Gastroesophageal sphincter (tissue), 4 donors: ENCODE measurements at regions not wholly inside any gene's neighbourhood (a gene's known extent, or its start where the extent isn't known, plus 50 kb on each side); places are given as distances from the start of the nearest gene placed in this dataset.

ENCODE experiments used
- ATAC-seq: fragments of 150-250 bp; one replicate; pipeline ENCODE4 v1.9.1; 2016; ENCODE audit warnings: mild to moderate bottlenecking, moderate library complexity
- H3K27ac ChIP-seq, 4 donors: fragments of 200-600 bp; sonication (generic) in 3 of 4; 1 replicate in 3 of 4; 2 replicates in 1 of 4; pipeline ENCODE4 v1.5.1; 2016 to 2019
- H3K27me3 ChIP-seq: fragments of 200-600 bp; sonication (generic); one replicate; pipeline ENCODE4 v1.5.1; 2019
- H3K36me3 ChIP-seq, 2 donors: fragments of 200-600 bp; sonication (generic); one replicate each; pipeline ENCODE4 v1.5.1; 2019; ENCODE audit warnings: control low read depth in 1 of 2
- H3K4me1 ChIP-seq, 3 donors: fragments of 200-600 bp; sonication (generic); 1 replicate in 2 of 3; 2 replicates in 1 of 3; pipeline ENCODE4 v1.5.1; 2016 to 2019; ENCODE audit warnings: control low read depth in 2 of 3
- H3K4me3 ChIP-seq, 2 donors: fragments of 200-600 bp; sonication (generic); one replicate each; pipeline ENCODE4 v1.5.1; 2019; ENCODE audit warnings: mild to moderate bottlenecking in 1 of 2, moderate library complexity in 1 of 2
- H3K9me3 ChIP-seq, 3 donors: fragments of 200-600 bp; sonication (generic); one replicate each; pipeline ENCODE4 v1.5.1; 2017 to 2019; ENCODE audit warnings: control low read depth in 2 of 3
- EP300 ChIP-seq: sonication (generic); formaldehyde crosslinking; IDR thresholded peaks from one replicate; pipeline ENCODE4 v1.6.1; 2017; ENCODE audit warnings: antibody characterized with exemption, mild to moderate bottlenecking
- POLR2A ChIP-seq, 2 donors: fragments of 450-650 bp; IDR thresholded peaks; one replicate each; pipeline ENCODE4 v1.6.1; 2017; ENCODE audit warnings: antibody characterized with exemption in 2 of 2, mild to moderate bottlenecking in 2 of 2, moderate library complexity in 1 of 2
- POLR2AphosphoS5 ChIP-seq: sonication (generic); formaldehyde crosslinking; IDR thresholded peaks from one replicate; pipeline ENCODE4 v1.6.1; 2017; ENCODE audit warnings: antibody characterized with exemption
- WGBS, 2 donors: methylation state at CpG; one replicate each; pipeline ENCODE4 v1.1.5; 2018; ENCODE audit warnings: low coverage in 1 of 2; 5-methylcytosine and 5-hydroxymethylcytosine counted together
- TF ChIP-seq, protein P1 (sequence below), 4 experiments: fragments of 200-600 bp in 2 of 4; fragments of 450-650 bp in 2 of 4; sonication (generic) in 1 of 4; IDR thresholded peaks; one replicate each; pipeline ENCODE4 v1.5.1; 2017 to 2019; ENCODE audit warnings: antibody characterized with exemption in 4 of 4, mild to moderate bottlenecking in 2 of 4, moderate library complexity in 2 of 4

DNA sequence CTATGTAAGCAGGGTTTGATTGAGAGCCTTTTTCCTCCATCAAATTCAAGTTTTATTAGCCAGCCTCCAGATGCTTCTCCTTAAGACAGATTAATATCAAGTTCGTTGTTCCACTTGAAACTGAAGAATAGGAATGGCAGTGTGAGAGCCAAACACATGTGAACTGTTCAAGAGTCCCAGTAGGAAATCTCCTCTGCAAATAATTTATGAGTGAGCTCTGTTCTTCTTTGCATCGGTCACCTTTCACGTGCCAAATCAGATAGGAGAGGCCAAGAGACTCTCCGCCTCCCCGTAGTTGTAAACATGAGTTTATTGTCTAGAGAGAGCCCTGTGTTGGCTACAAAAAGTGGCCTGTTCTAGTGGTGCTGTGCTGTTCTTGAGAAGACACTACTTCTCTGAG, 372.1 kb upstream of the NR2F2 start:
- ATAC-seq, result no peak
- H3K4me1 ChIP-seq, result no peaks in the 10 kb centered on the region

DNA sequence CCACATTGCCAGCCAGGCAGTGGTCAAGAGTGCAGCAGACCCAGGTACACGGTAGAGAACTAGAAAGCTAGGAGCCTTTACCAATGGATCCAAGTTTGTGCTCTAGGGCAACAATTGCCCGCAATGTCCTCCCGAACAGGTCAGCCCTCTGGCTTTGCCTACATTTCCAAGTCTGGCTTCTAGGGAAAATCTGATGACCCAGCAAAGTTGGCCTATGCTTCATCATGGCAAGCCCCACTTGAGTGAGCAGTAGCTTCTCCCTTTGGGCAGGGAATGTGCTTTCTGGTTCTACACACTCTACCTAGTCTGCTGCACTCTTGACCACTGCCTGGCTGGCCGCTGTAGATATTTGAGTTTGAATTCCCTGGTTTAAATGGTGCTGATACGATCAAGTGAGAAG, 361.6 kb upstream of the NR2F2 start:
- no peak for ATAC-seq
- no peaks in the 10 kb centered on the region for H3K36me3 ChIP-seq
- no peak overlapping the region for H3K4me3 ChIP-seq
- H3K27ac ChIP-seq, result no peak overlapping the region
- no peaks in the 10 kb centered on the region for H3K4me1 ChIP-seq
- TF ChIP-seq POLR2AphosphoS5 (no peak), POLR2A (IDR thresholded peaks at IDR 0.05) (no peak), EP300 (no peak)
- TF ChIP-seq, protein P1, sequence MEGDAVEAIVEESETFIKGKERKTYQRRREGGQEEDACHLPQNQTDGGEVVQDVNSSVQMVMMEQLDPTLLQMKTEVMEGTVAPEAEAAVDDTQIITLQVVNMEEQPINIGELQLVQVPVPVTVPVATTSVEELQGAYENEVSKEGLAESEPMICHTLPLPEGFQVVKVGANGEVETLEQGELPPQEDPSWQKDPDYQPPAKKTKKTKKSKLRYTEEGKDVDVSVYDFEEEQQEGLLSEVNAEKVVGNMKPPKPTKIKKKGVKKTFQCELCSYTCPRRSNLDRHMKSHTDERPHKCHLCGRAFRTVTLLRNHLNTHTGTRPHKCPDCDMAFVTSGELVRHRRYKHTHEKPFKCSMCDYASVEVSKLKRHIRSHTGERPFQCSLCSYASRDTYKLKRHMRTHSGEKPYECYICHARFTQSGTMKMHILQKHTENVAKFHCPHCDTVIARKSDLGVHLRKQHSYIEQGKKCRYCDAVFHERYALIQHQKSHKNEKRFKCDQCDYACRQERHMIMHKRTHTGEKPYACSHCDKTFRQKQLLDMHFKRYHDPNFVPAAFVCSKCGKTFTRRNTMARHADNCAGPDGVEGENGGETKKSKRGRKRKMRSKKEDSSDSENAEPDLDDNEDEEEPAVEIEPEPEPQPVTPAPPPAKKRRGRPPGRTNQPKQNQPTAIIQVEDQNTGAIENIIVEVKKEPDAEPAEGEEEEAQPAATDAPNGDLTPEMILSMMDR (IDR thresholded peaks at IDR 0.05), result no peak
- H3K27me3 ChIP-seq, result no peaks in the 10 kb centered on the region
- H3K9me3 ChIP-seq, result no peaks in the 10 kb centered on the region
- WGBS, 2 donors, result 95 to 96% methylated on average over 4 to 5 of the region's 5 CpGs

More for the DNA sequence above, 372.1 kb upstream of the NR2F2 start:
- Histone ChIP-seq H3K36me3 (no peaks in the 10 kb centered on the region), H3K9me3 (peaks cover 0 to 20% (median 0%) of the 10 kb centered on the region in 3 donors), H3K4me3 (no peak overlapping the region), H3K27ac (no peak overlapping the region), H3K27me3 (no peaks in the 10 kb centered on the region)
- WGBS, 2 donors, result 60 to 67% methylated on average over 1 to 3 of the region's 5 CpGs
- TF ChIP-seq POLR2AphosphoS5 (no peak), EP300 (no peak), POLR2A (IDR thresholded peaks at IDR 0.05) (no peak)
- TF ChIP-seq, protein P1 (IDR thresholded peaks at IDR 0.05), result no peak

DNA sequence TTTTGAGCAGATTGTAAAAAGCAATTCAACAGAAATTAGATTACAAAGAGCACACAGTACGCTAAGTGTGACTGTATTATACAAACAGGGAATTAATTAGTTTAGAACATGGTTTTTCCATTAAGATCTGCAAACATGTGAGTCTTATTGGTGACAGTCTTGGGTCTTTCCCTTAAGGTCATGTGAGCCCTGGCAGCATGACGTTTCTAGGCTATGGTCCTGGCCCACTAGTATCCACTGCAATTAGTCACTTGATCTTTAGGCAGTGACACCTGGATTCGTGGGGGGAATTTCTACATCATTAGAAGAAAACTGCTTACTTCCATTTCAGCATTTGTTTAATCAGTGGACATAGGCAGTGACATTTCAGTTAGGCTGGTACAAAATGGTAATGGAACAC, 360.2 kb upstream of the NR2F2 start:
- 81 to 92% methylated on average over 3 of the region's 3 CpGs for WGBS, 2 donors
- H3K27me3 ChIP-seq, result no peaks in the 10 kb centered on the region
- no peaks in the 10 kb centered on the region for H3K36me3 ChIP-seq
- H3K9me3 ChIP-seq, result peaks cover 0 to 4% (median 0%) of the 10 kb centered on the region in 3 donors
- H3K4me1 ChIP-seq, result no peaks in the 10 kb centered on the region
- no peak for ATAC-seq
- no peak overlapping the region for H3K4me3 ChIP-seq
- no peak overlapping the region for H3K27ac ChIP-seq
- no peak for TF ChIP-seq POLR2AphosphoS5

DNA sequence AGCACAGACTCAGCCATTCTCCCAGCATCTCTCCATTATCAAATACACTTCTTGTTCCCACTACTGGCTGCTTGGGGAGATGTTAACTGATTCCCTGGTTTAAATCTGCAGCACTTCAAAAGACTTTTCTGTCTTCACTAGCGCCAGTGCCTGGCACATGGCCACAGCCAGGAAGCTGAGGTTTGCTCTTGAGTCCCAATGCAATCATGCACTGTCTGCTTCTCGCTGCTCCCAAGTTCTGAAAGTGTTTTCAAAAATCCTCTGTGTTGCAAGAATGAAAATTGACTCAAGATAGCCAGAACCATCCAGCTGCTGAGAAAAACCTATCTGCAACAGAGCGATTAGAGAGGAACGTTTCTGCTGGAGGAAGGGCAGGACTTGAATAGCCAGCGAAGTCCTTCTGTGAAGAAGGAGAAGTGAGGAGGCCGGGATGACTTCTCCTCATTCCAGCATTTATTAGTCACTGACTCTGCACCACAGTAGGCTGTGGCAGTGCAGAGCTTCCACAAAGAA, 358.4 kb upstream of the NR2F2 start:
- no peaks in the 10 kb centered on the region for H3K4me1 ChIP-seq
- H3K27ac ChIP-seq, result no peak overlapping the region
- no peaks in the 10 kb centered on the region for H3K36me3 ChIP-seq
- H3K9me3 ChIP-seq, result peaks cover 0 to 5% (median 0%) of the 10 kb centered on the region in 3 donors
- no peak for TF ChIP-seq EP300
- no peaks in the 10 kb centered on the region for H3K27me3 ChIP-seq
- 19% methylated on average over 5 of the region's 6 CpGs; no CpG with 5 or more reads in 1 of the 2 donors for WGBS, 2 donors
- H3K4me3 ChIP-seq, result no peak overlapping the region
- ATAC-seq, result peak; percentile 31

DNA sequence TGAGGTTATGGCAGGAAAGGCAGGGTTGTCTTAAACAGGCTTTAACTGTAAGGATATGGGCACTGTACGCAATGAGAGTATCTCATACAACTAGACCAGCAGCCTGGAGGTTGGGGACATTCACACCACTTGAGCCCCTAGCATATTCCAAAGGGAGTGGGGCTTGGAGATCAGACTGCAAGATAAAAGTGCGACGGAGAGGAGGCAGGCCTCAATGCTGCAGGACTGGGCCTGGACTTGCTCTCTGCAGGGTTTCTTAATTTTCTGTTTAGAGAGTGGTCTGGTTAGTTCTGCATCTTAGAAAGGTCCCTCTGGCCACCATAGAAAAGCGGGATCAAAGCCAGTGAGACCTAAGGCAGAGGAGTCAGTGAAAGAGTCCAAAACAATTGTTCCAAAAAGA, 357.7 kb upstream of the NR2F2 start:
- Histone ChIP-seq H3K9me3 (peaks cover 0 to 5% (median 0%) of the 10 kb centered on the region in 3 donors), H3K4me1 (no peaks in the 10 kb centered on the region), H3K27ac (no peak overlapping the region), H3K4me3 (no peak overlapping the region), H3K36me3 (no peaks in the 10 kb centered on the region), H3K27me3 (no peaks in the 10 kb centered on the region)
- no peak for ATAC-seq
- TF ChIP-seq POLR2AphosphoS5 (no peak), POLR2A (IDR thresholded peaks at IDR 0.05) (no peak), EP300 (no peak)
- TF ChIP-seq, protein P1 (IDR thresholded peaks at IDR 0.05), result no peak
- 90% methylated on average over 2 of the region's 4 CpGs; no CpG with 5 or more reads in 1 of the 2 donors for WGBS, 2 donors

DNA sequence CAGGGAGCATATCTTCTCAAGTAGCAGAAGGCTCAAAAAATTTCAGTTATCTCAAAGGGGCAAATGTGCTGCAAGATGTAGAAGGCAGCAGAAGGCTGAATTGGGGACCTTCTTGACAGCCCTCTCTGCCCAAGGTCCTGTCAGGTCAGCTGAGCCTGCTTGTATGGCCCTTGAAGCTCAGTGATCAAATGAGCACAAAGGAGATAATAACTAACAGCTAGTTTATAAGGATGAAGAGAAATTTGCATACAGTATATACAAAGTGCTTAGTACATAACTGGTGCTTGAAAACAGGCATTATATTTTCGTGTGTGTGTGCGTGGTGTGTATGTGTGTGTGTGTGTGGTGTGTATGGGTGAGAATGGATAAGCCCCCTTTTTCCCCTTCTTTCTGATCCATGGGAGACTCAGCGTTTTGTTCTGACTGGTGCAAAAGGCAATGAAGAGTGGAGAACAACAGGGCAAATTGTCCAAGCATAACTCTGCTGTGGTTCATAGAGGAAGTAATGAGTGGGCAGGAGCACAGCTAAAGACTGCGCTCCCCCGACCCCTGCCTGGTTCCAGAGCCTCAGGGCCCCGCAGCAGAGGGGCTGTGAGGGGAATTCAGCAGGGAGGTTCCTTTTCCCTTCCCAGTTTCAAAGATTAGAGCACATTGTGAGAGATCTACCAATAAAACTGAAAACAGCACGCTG, 356.8 kb upstream of the NR2F2 start:
- Histone ChIP-seq H3K36me3 (no peaks in the 10 kb centered on the region), H3K27me3 (no peaks in the 10 kb centered on the region), H3K4me1 (no peaks in the 10 kb centered on the region), H3K4me3 (no peak overlapping the region), H3K9me3 (peaks cover 0 to 5% (median 0%) of the 10 kb centered on the region in 3 donors), H3K27ac (no peak overlapping the region)
- ATAC-seq, result no peak
- TF ChIP-seq, protein P1 (IDR thresholded peaks at IDR 0.05), result no peak
- TF ChIP-seq POLR2A (IDR thresholded peaks at IDR 0.05), result no peak
- 73 to 87% methylated on average over 4 to 5 of the region's 7 CpGs for WGBS, 2 donors
